OCI-LY7 (cell line): ENCODE measurements at regions not wholly inside any gene's neighbourhood (a gene's known extent, or its start where the extent isn't known, plus 50 kb on each side); places are given as distances from the start of the nearest gene placed in this dataset.

Source experiments
- BruUV-seq: library from RNA; stranded (reverse); fragments of 400-500 nt; replicated peaks from 2 replicates; lab custom pipeline; 2021; lab: Mats Ljungman, UMichigan
- CTCF ChIA-PET: fragments of 300-600 bp; sonication (Branson Sonifier 250); formaldehyde crosslinking; loops from one replicate; lab custom pipeline; 2022; ENCODE audit warnings: antibody characterized with exemption; ENCODE audit not compliant: unreplicated experiment; lab: Charles Lee
- POLR2A ChIA-PET: fragments of 300-600 bp; sonication (Branson Sonifier 250); formaldehyde crosslinking; loops from one replicate; lab custom pipeline; 2022; ENCODE audit warnings: antibody characterized with exemption; lab: Charles Lee
- DNase-seq: peaks from one replicate; pipeline ENCODE4 v3.0.0-alpha.2; 2015; ENCODE audit warnings: low spot score
- H2AFZ ChIP-seq: fragments of 200-600 bp; sonication (generic), shearing (Covaris generic); 2 replicates; pipeline ENCODE4 v1.6.1; 2014; ENCODE audit warnings: mild to moderate bottlenecking, antibody characterized with exemption, low read length, moderate library complexity
- H3K27ac ChIP-seq: fragments of 200-600 bp; sonication (generic); 2 replicates; pipeline ENCODE4 v1.5.1; 2014; ENCODE audit warnings: mixed run types, low read depth, mild to moderate bottlenecking, moderate library complexity, low read length, inconsistent platforms; ENCODE audit not compliant: poor library complexity, severe bottlenecking
- H3K36me3 ChIP-seq: fragments of 200-600 bp; sonication (generic); 2 replicates; pipeline ENCODE4 v1.6.1; 2014; ENCODE audit warnings: mild to moderate bottlenecking, antibody characterized with exemption, low read length, moderate library complexity, mixed read lengths; ENCODE audit not compliant: insufficient read depth
- H3K4me1 ChIP-seq: fragments of 200-600 bp; sonication (generic); 2 replicates; pipeline ENCODE4 v1.5.1; 2014; ENCODE audit warnings: mild to moderate bottlenecking, low read length; ENCODE audit not compliant: insufficient read depth, poor library complexity, severe bottlenecking
- H3K4me2 ChIP-seq: fragments of 200-600 bp; sonication (generic); 2 replicates; pipeline ENCODE4 v1.6.1; 2014; ENCODE audit warnings: mild to moderate bottlenecking, low read length
- H3K4me3 ChIP-seq: fragments of 200-600 bp; sonication (generic); 2 replicates; pipeline ENCODE4 v1.5.1; 2014; ENCODE audit warnings: mild to moderate bottlenecking, low read depth, low read length; ENCODE audit not compliant: poor library complexity, severe bottlenecking
- H3K79me2 ChIP-seq: fragments of 200-600 bp; sonication (generic); 2 replicates; pipeline ENCODE4 v1.6.1; 2016; ENCODE audit warnings: low read depth, mild to moderate bottlenecking, low read length, moderate library complexity, mixed read lengths; ENCODE audit not compliant: insufficient read depth
- H3K9me2 ChIP-seq: fragments of 200-600 bp; sonication (generic); 2 replicates; pipeline ENCODE4 v1.6.1; 2016; ENCODE audit warnings: mild to moderate bottlenecking, low read length, mixed read lengths; ENCODE audit not compliant: insufficient read depth
- H3K9me3 ChIP-seq: fragments of 200-600 bp; sonication (generic); 2 replicates; pipeline ENCODE4 v1.6.1; 2014; ENCODE audit warnings: mild to moderate bottlenecking, mixed run types, low read length, mixed read lengths
- H4K20me1 ChIP-seq: fragments of 200-600 bp; sonication (generic); 2 replicates; pipeline ENCODE4 v1.6.1; 2014; ENCODE audit warnings: mild to moderate bottlenecking, antibody characterized with exemption, low read length, moderate library complexity, mixed read lengths; ENCODE audit not compliant: insufficient read depth
- EZH2phosphoT487 ChIP-seq: fragments of 200-600 bp; sonication (generic); IDR thresholded peaks from 2 replicates; pipeline ENCODE4 v1.6.1; 2018; ENCODE audit warnings: low read depth, borderline replicate concordance, mild to moderate bottlenecking, mixed run types, antibody characterized with exemption, low read length, moderate library complexity, mixed read lengths
- intact Hi-C: fragments of 100-400 bp; cut with micrococcal nuclease; formaldehyde crosslinking; loops from one replicate; pipeline ENCODE4 v1.10.0; 2022; ENCODE audit not compliant: unreplicated experiment
- TF ChIP-seq, protein P1 (sequence below): fragments of 200-600 bp; sonication (generic); conservative IDR thresholded peaks from 2 replicates; pipeline ENCODE4 v1.5.1; 2014; ENCODE audit warnings: mild to moderate bottlenecking, antibody characterized with exemption, low read length, moderate library complexity, mixed read lengths

DNA sequence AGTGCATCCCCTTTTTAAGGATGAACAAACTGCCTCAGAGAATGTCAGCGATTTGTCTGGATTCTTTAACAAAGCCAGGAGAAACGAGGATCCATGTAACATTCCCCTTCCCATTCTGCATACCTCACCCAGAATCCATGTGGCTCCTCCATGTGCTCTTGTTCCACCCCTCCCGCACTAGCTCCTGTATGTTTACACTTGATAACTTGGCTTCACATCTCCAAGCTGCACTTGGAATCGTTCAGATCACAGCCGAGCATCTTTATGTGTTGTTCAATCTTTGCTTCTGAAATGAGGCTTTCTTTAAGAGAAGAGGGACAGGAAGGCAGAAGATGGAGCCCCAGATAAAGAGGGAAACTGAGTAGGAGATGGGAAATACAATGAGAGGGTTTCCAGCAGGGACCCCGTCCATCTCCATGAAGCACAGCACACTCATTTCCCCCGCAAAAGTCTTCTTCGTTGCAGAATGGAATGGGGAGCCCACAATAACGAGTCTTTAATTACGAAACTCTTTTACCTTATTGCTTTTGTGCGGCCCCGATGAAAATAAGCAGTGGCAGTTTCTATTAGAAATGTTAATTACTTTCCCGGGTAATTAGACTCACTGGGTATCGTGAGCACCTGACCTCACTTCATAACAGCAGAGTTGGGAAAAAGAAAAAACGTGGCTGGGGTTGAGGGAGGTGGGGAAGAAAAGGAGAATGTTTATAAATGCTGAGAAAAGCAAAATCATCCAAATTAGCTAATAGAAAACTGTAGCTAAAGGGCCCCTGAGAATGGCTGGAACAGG lies 96.8 kb upstream of the ISX start:
- Histone ChIP-seq H4K20me1 (no peaks in the 10 kb centered on the region), H2AFZ (no peak overlapping the region), H3K4me1 (no peaks in the 10 kb centered on the region), H3K27ac (no peak overlapping the region), H3K36me3 (no peaks in the 10 kb centered on the region), H3K4me2 (no peak overlapping the region), H3K9me2 (no peaks in the 10 kb centered on the region), H3K9me3 (no peaks in the 10 kb centered on the region), H3K4me3 (no peak overlapping the region), H3K79me2 (no peaks in the 10 kb centered on the region)
- ChIA-PET POLR2A (no interaction called here), CTCF (no interaction called here)
- DNase-seq, result no peak
- BruUV-seq, result no TSS peak
- TF ChIP-seq, protein P1, sequence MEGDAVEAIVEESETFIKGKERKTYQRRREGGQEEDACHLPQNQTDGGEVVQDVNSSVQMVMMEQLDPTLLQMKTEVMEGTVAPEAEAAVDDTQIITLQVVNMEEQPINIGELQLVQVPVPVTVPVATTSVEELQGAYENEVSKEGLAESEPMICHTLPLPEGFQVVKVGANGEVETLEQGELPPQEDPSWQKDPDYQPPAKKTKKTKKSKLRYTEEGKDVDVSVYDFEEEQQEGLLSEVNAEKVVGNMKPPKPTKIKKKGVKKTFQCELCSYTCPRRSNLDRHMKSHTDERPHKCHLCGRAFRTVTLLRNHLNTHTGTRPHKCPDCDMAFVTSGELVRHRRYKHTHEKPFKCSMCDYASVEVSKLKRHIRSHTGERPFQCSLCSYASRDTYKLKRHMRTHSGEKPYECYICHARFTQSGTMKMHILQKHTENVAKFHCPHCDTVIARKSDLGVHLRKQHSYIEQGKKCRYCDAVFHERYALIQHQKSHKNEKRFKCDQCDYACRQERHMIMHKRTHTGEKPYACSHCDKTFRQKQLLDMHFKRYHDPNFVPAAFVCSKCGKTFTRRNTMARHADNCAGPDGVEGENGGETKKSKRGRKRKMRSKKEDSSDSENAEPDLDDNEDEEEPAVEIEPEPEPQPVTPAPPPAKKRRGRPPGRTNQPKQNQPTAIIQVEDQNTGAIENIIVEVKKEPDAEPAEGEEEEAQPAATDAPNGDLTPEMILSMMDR, result no peak
- TF ChIP-seq EZH2phosphoT487, result no peak
- intact Hi-C loops, result no loop called here

GRCh38 chr22:34971456-34971855 lies 94.5 kb upstream of the ISX start:
- H3K9me2 ChIP-seq, result no peaks in the 10 kb centered on the region
- intact Hi-C loops, result no loop called here
- no peak overlapping the region for H3K4me2 ChIP-seq
- no peaks in the 10 kb centered on the region for H3K79me2 ChIP-seq
- CTCF ChIA-PET, result no interaction called here
- no peak overlapping the region for H3K27ac ChIP-seq
- POLR2A ChIA-PET, result no interaction called here
- H4K20me1 ChIP-seq, result no peaks in the 10 kb centered on the region
- no TSS peak for BruUV-seq
- no peaks in the 10 kb centered on the region for H3K36me3 ChIP-seq
- no peak for DNase-seq
- H3K9me3 ChIP-seq, result no peaks in the 10 kb centered on the region
- H2AFZ ChIP-seq, result no peak overlapping the region
- TF ChIP-seq, protein P1, result no peak
- no peak for TF ChIP-seq EZH2phosphoT487
- no peak overlapping the region for H3K4me3 ChIP-seq
- no peaks in the 10 kb centered on the region for H3K4me1 ChIP-seq

DNA sequence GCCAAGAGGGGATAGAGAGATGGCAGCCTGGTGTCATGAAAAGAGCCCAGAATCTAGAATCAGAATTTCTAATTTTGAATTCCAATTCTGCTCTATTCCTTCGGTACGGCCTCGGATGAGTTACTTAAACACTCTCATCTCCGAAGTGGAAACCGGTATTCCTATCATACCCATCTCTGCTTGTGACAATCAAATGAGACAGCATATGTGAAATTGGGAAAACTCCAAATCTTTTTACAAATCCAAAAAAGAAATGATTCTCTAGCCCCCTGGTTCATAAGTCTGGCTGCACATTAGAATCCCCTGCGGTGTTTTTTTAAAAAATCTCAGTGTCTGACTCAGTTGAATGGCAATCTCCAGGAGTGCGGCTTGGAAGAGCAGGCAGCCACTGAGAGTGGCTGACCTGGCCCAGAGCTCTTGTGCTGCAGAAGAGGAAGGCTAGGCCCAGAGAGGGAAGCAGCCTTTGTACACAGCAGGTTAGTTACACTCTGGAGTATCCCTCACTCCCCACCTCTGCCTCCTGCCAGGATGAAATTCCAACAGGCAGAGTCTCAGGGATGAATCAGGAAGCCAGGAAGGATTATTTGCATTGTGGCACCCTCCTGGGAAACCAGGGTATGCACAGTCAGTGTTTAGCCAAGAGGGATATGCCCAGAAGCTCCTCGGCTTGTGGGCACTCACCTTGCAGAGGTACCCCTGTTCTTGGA lies 93.6 kb upstream of the ISX start:
- TF ChIP-seq, protein P1, result no peak
- no peak for TF ChIP-seq EZH2phosphoT487
- Histone ChIP-seq H3K9me2 (no peaks in the 10 kb centered on the region), H3K9me3 (no peaks in the 10 kb centered on the region), H2AFZ (no peak overlapping the region), H3K27ac (no peak overlapping the region), H3K4me3 (no peak overlapping the region), H3K36me3 (no peaks in the 10 kb centered on the region), H3K4me1 (no peaks in the 10 kb centered on the region), H3K79me2 (no peaks in the 10 kb centered on the region), H3K4me2 (no peak overlapping the region), H4K20me1 (no peaks in the 10 kb centered on the region)
- intact Hi-C loops, result no loop called here
- ChIA-PET CTCF (no interaction called here), POLR2A (no interaction called here)
- BruUV-seq, result no TSS peak
- no peak for DNase-seq
